ENCODE measurements at regions not wholly inside any gene's neighbourhood (a gene's known extent, or its start where the extent isn't known, plus 50 kb on each side); places are given as distances from the start of the nearest gene placed in this dataset.
A peak's percentile ranks its signal among the peaks of the same experiment; 100 is the strongest.

DNA sequence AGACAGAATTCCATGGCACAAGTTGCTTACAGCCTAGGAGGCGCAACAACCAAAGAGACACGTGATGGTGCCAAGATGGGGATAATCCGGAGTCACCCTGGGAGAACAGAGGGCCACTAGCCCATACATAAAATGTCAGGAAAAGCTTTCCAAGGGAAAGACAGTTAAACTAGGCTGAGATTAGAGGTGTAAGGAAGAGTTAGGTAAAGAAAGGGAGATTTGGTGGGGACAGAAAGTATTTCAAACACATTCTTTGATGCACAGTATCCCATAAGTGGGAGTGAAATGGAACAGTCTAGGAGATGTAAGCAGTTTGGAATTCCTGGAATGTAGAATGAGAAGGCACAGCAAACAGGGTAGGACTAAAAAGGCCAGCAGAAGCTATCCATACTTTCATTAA is 860.9 kb upstream of the LCORL start:
- ChIA-PET POLR2A (no interaction called here), CTCF (no interaction called here)
- DNase-seq (ENCODE audit: low read depth, low spot score), result peak; percentile 34
- H3K4me3 ChIP-seq (ENCODE audit: low read depth, low read length), result no peak overlapping the region
- H3K9me3 ChIP-seq (ENCODE audit: control insufficient read depth, insufficient read depth, low read length), result no peaks in the 10 kb centered on the region
- TF ChIP-seq, protein P1, sequence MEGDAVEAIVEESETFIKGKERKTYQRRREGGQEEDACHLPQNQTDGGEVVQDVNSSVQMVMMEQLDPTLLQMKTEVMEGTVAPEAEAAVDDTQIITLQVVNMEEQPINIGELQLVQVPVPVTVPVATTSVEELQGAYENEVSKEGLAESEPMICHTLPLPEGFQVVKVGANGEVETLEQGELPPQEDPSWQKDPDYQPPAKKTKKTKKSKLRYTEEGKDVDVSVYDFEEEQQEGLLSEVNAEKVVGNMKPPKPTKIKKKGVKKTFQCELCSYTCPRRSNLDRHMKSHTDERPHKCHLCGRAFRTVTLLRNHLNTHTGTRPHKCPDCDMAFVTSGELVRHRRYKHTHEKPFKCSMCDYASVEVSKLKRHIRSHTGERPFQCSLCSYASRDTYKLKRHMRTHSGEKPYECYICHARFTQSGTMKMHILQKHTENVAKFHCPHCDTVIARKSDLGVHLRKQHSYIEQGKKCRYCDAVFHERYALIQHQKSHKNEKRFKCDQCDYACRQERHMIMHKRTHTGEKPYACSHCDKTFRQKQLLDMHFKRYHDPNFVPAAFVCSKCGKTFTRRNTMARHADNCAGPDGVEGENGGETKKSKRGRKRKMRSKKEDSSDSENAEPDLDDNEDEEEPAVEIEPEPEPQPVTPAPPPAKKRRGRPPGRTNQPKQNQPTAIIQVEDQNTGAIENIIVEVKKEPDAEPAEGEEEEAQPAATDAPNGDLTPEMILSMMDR (IDR thresholded peaks at IDR 0.05; ENCODE audit: low read depth, low read length), result no peak; the same call in 1 of the 2 replicates
- no peaks in the 10 kb centered on the region for H3K27me3 ChIP-seq (ENCODE audit: control insufficient read depth, insufficient read depth, low read length)
- peak overlapping the region; percentile 62 for H3K27ac ChIP-seq (ENCODE audit: low read depth, low read length)

DNA sequence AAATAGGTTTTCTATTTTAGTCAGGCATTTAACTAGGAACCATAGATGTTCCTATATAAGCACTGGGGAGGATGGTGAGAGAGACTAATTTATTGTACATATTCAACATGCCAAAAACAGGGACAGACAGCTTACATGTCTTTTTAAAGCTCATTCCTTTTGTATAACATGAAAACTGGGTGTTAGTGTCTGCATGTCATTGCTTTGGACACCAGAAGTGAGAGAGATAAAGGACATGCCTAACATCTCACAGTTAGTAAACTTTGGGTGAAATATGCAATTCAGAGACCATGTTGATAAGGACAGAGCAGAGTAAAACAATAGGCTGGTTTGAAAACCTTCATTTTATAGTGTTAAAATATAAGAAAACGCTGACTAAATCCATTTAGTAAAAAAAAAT is 860.0 kb upstream of the LCORL start:
- no peak overlapping the region for H3K27ac ChIP-seq (ENCODE audit: low read depth, low read length)
- no peak overlapping the region for H3K4me3 ChIP-seq (ENCODE audit: low read depth, low read length)
- POLR2A ChIA-PET, result no interaction called here
- no peaks in the 10 kb centered on the region for H3K9me3 ChIP-seq (ENCODE audit: control insufficient read depth, insufficient read depth, low read length)
- CTCF ChIA-PET, result no interaction called here
- TF ChIP-seq, protein P1 (IDR thresholded peaks at IDR 0.05; ENCODE audit: low read depth, low read length), result no peak
- no peaks in the 10 kb centered on the region for H3K27me3 ChIP-seq (ENCODE audit: control insufficient read depth, insufficient read depth, low read length)
- no peak for DNase-seq (ENCODE audit: low read depth, low spot score)

- Histone ChIP-seq H3K27me3 (ENCODE audit: control insufficient read depth, insufficient read depth, low read length) (no peaks in the 10 kb centered on the region), H3K9me3 (ENCODE audit: control insufficient read depth, insufficient read depth, low read length) (no peaks in the 10 kb centered on the region), H3K4me3 (ENCODE audit: low read depth, low read length) (no peak overlapping the region), H3K27ac (ENCODE audit: low read depth, low read length) (no peak overlapping the region)
- POLR2A ChIA-PET, result no interaction called here
- no peak for DNase-seq (ENCODE audit: low read depth, low spot score)
- TF ChIP-seq, protein P1 (IDR thresholded peaks at IDR 0.05; ENCODE audit: low read depth, low read length), result no peak
- CTCF ChIA-PET, result no interaction called here
Measured at GRCh38 chr4:18880871-18881270, 859.3 kb upstream of the LCORL start.

DNA sequence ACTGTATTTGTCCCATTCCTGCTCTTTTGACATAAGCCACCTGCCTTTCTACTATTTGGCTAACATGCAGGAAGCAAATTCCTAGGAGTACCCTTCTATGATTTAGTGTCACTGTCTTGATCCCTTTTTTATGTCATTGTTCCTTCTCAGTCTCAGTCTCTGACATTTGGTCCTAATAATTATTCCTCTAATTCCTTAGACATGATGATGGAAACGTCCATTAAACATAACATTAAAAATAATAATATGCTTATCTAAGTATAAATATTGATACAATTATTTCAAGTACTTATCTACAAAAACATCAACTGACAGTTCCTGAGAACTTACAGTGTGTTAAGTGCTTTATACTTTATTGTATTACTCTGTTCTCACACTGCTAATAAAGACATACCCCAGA is 857.0 kb upstream of the LCORL start:
- Histone ChIP-seq H3K27me3 (ENCODE audit: control insufficient read depth, insufficient read depth, low read length) (no peaks in the 10 kb centered on the region), H3K4me3 (ENCODE audit: low read depth, low read length) (no peak overlapping the region), H3K27ac (ENCODE audit: low read depth, low read length) (no peak overlapping the region), H3K9me3 (ENCODE audit: control insufficient read depth, insufficient read depth, low read length) (no peaks in the 10 kb centered on the region)
- TF ChIP-seq, protein P1 (IDR thresholded peaks at IDR 0.05; ENCODE audit: low read depth, low read length), result no peak
- CTCF ChIA-PET, result no interaction called here
- POLR2A ChIA-PET, result no interaction called here
- no peak for DNase-seq (ENCODE audit: low read depth, low spot score)

DNA sequence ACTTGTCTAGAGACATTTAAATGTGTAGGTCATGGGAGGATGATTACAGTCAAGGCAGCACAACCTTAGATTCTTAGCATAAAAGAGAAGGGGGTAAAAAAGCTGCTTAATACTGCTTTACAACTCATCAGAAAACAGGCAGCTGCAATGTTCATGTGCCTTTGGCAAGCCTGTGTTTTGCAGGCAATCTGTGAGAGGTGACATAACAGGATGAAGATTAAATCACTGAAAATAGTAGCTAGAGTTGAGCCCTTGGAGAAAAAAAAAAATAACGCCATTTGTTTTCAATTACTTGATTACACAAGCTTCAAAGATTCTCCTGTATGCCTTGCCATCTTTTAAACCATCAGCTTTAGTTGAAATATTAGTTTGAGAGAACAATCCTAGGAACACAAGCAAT is 847.6 kb upstream of the LCORL start:
- H3K4me3 ChIP-seq (ENCODE audit: low read depth, low read length), result no peak overlapping the region
- ChIA-PET POLR2A (no interaction called here), CTCF (no interaction called here)
- no peaks in the 10 kb centered on the region for H3K9me3 ChIP-seq (ENCODE audit: control insufficient read depth, insufficient read depth, low read length)
- TF ChIP-seq, protein P1 (IDR thresholded peaks at IDR 0.05; ENCODE audit: low read depth, low read length), result no peak
- no peak overlapping the region for H3K27ac ChIP-seq (ENCODE audit: low read depth, low read length)
- DNase-seq (ENCODE audit: low read depth, low spot score), result no peak
- no peaks in the 10 kb centered on the region for H3K27me3 ChIP-seq (ENCODE audit: control insufficient read depth, insufficient read depth, low read length)
